Esophagus squamous epithelium (tissue), 5 donors: ENCODE measurements at regions not wholly inside any gene's neighbourhood (a gene's known extent, or its start where the extent isn't known, plus 50 kb on each side); places are given as distances from the start of the nearest gene placed in this dataset.

Experiments used
- DNase-seq: peaks from one replicate; lab custom pipeline; 2025; lab: John Stamatoyannopoulos, UW
- H3K27ac ChIP-seq, 4 donors: fragments of 200-600 bp; sonication (generic); one replicate each; pipeline ENCODE4 v1.5.1; 2016 to 2019; ENCODE audit warnings: mild to moderate bottlenecking in 1 of 4
- H3K27me3 ChIP-seq, 4 donors: fragments of 200-600 bp; sonication (generic); 1 replicate in 3 of 4; 2 replicates in 1 of 4; pipeline versions ENCODE4 v1.5.1 to v1.6.0; 2017 to 2021; ENCODE audit warnings: antibody characterized with exemption in 1 of 4
- H3K36me3 ChIP-seq, 3 donors: fragments of 200-600 bp; sonication (generic); one replicate each; pipeline ENCODE4 v1.5.1; 2016 to 2019
- H3K4me1 ChIP-seq, 3 donors: fragments of 200-600 bp; sonication (generic); one replicate each; pipeline ENCODE4 v1.5.1; 2017 to 2019
- H3K4me3 ChIP-seq, 4 donors: fragments of 200-600 bp; sonication (generic); 1 replicate in 3 of 4; 2 replicates in 1 of 4; pipeline ENCODE4 v1.5.1; 2016 to 2019; ENCODE audit warnings: mild to moderate bottlenecking in 2 of 4, moderate library complexity in 1 of 4
- H3K9me3 ChIP-seq, 3 donors: fragments of 200-600 bp; sonication (generic); one replicate each; pipeline ENCODE4 v1.5.1; 2016 to 2019
- POLR2A ChIP-seq, 4 donors: fragments of 450-650 bp; IDR thresholded peaks; one replicate each; pipeline ENCODE4 v1.6.1; 2017; ENCODE audit warnings: antibody characterized with exemption in 4 of 4, mild to moderate bottlenecking in 4 of 4, moderate library complexity in 3 of 4
- WGBS, 2 donors: methylation state at CpG; one replicate each; pipeline ENCODE4 v1.1.5; 2018; 5-methylcytosine and 5-hydroxymethylcytosine counted together
- intact Hi-C: fragments of 100-400 bp; cut with DNase I; formaldehyde crosslinking; loops from one replicate; pipeline ENCODE4 v1.15.0; 2022
- TF ChIP-seq, protein P1 (sequence below), 6 experiments: fragments of 450-650 bp in 4 of 6; fragments of 200-600 bp in 2 of 6; sonication (generic) in 2 of 6; IDR thresholded peaks; one replicate each; pipeline ENCODE4 v1.5.1; 2016 to 2019; ENCODE audit warnings: antibody characterized with exemption in 6 of 6, mild to moderate bottlenecking in 4 of 6, moderate library complexity in 4 of 6
- donor health status: DM: yes; HTN: yes; CAD: no.

DNA sequence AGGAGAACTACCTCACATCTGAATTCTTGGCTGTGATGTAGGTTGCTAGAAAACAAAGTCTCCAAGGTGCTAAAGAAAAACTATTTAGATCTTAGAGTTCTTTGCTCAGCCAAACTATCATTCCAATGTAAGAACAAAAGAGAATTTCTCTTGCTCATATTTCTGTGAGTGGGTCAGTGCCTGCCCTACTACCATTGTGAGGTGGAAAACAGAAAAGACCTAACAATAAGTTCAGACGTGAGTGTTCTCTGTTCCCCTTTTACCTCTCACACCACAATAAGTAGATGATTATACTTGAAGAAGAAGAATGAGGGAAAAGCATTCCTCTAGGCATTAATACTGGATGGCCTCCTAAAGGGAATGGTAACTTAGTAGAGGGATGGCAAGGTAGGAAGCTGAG is 187.4 kb upstream of the KITLG start:
- no peak for DNase-seq
- Histone ChIP-seq H3K9me3 (no peaks in the 10 kb centered on the region), H3K27me3 (no peaks in the 10 kb centered on the region), H3K4me3 (no peak overlapping the region), H3K36me3 (no peaks in the 10 kb centered on the region), H3K27ac (no peak overlapping the region), H3K4me1 (no peaks in the 10 kb centered on the region)
- TF ChIP-seq, protein P1, sequence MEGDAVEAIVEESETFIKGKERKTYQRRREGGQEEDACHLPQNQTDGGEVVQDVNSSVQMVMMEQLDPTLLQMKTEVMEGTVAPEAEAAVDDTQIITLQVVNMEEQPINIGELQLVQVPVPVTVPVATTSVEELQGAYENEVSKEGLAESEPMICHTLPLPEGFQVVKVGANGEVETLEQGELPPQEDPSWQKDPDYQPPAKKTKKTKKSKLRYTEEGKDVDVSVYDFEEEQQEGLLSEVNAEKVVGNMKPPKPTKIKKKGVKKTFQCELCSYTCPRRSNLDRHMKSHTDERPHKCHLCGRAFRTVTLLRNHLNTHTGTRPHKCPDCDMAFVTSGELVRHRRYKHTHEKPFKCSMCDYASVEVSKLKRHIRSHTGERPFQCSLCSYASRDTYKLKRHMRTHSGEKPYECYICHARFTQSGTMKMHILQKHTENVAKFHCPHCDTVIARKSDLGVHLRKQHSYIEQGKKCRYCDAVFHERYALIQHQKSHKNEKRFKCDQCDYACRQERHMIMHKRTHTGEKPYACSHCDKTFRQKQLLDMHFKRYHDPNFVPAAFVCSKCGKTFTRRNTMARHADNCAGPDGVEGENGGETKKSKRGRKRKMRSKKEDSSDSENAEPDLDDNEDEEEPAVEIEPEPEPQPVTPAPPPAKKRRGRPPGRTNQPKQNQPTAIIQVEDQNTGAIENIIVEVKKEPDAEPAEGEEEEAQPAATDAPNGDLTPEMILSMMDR (IDR thresholded peaks at IDR 0.05) = no peak
- no peak for TF ChIP-seq POLR2A (IDR thresholded peaks at IDR 0.05)
- 48 to 57% methylated on average over 1 of the region's 1 CpG for WGBS, 2 donors
- intact Hi-C loops = no loop called here

DNA sequence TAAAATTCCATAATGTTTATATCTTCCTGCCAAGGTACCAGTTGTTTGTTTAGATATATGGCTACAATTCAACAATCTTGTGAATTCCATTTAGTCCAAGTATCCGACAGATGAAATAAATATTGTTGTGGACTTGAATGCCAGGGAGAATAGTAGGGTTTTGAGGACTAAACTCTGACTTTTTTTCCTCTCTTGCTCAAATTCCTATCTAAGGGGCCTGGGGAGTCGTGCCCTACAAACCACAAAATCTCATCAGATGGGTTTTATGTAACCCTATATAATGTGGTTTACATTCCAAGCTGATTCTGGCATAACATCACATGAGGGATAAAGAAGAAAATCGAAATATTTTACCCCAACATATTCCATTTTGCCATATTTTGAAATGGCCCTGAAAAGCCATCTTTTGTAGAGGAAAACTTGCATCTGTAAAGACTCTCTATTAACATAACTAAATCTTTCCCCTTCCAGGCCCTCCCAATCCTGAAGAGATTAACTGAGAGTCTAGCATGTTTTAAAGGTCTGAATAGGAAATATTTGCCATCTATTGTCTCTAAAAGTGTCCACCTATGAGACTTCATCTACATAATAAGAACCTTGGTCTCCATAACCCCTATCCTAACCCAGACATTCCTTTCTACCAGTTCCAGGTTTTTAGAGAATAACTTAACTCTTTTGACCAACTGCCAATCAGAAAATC is 184.7 kb upstream of the KITLG start:
- no peak for DNase-seq
- no peaks in the 10 kb centered on the region for H3K4me1 ChIP-seq
- intact Hi-C loops = no loop called here
- no peak overlapping the region for H3K4me3 ChIP-seq
- 55 to 58% methylated on average over 3 of the region's 3 CpGs for WGBS, 2 donors
- H3K27me3 ChIP-seq = no peaks in the 10 kb centered on the region
- no peak overlapping the region for H3K27ac ChIP-seq
- H3K36me3 ChIP-seq = no peaks in the 10 kb centered on the region
- H3K9me3 ChIP-seq = no peaks in the 10 kb centered on the region
- TF ChIP-seq, protein P1 (IDR thresholded peaks at IDR 0.05) = no peak
- TF ChIP-seq POLR2A (IDR thresholded peaks at IDR 0.05) = no peak

- no peaks in the 10 kb centered on the region for H3K36me3 ChIP-seq
- H3K27me3 ChIP-seq = no peaks in the 10 kb centered on the region
- WGBS, 2 donors = 25 to 31% methylated on average over 1 of the region's 1 CpG
- H3K9me3 ChIP-seq = no peaks in the 10 kb centered on the region
- intact Hi-C loops = no loop called here
- no peaks in the 10 kb centered on the region for H3K4me1 ChIP-seq
- no peak for DNase-seq
- TF ChIP-seq, protein P1 (IDR thresholded peaks at IDR 0.05) = no peak
- no peak for TF ChIP-seq POLR2A (IDR thresholded peaks at IDR 0.05)
- H3K4me3 ChIP-seq = no peak overlapping the region
- H3K27ac ChIP-seq = no peak overlapping the region
Observed at GRCh38 chr12:88763536-88764100, 183.3 kb upstream of the KITLG start.

DNA sequence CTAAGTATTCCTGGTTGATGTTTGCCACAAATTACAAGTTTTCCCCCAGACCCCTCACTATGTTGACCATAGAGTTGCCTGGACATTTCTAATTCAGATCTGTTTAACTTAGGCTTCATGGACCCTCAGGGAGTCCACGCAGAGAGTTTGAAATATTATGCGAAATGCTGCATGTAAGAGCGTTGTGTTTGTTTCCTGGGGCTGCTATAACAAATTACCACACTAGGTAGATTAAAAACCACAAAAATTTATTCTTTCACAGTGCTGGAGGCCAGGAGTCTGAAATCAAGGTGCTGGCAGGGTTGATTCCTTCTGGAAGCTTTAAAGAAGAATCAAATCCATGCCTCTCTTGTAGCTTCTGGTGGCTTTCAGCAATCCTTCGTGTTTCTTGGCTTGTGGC is 177.9 kb upstream of the KITLG start:
- Histone ChIP-seq H3K4me1 (no peaks in the 10 kb centered on the region), H3K4me3 (no peak overlapping the region), H3K27me3 (no peaks in the 10 kb centered on the region), H3K36me3 (no peaks in the 10 kb centered on the region), H3K27ac (no peak overlapping the region), H3K9me3 (no peaks in the 10 kb centered on the region)
- no peak for DNase-seq
- 77 to 82% methylated on average over 4 of the region's 4 CpGs for WGBS, 2 donors
- TF ChIP-seq, protein P1 (IDR thresholded peaks at IDR 0.05) = no peak
- TF ChIP-seq POLR2A (IDR thresholded peaks at IDR 0.05) = no peak
- intact Hi-C loops = no loop called here

GRCh38 chr12:88756917-88757316 is 176.6 kb upstream of the KITLG start:
- Histone ChIP-seq H3K36me3 (no peaks in the 10 kb centered on the region), H3K4me3 (no peak overlapping the region), H3K27me3 (no peaks in the 10 kb centered on the region), H3K4me1 (no peaks in the 10 kb centered on the region), H3K27ac (no peak overlapping the region), H3K9me3 (no peaks in the 10 kb centered on the region)
- WGBS, 2 donors = 90 to 94% methylated on average over 4 of the region's 4 CpGs
- DNase-seq = no peak
- no peak for TF ChIP-seq POLR2A (IDR thresholded peaks at IDR 0.05)
- TF ChIP-seq, protein P1 (IDR thresholded peaks at IDR 0.05) = no peak
- intact Hi-C loops = no loop called here
